Omental fat pad (tissue), 3 donors: ENCODE measurements at regions not wholly inside any gene's neighbourhood (a gene's known extent, or its start where the extent isn't known, plus 50 kb on each side); places are given as distances from the start of the nearest gene placed in this dataset.
"Not testable (repeated sequence)": the region's sequence is repeated elsewhere in the genome, so short reads cannot be mapped to it uniquely, and the experiment has no call there.

Experiments used
- ATAC-seq: fragments of 150-250 bp; one replicate; pipeline ENCODE4 v1.9.1; 2016; ENCODE audit warnings: mild to moderate bottlenecking, moderate library complexity; ENCODE audit not compliant: low FRiP score
- DNase-seq: peaks from one replicate; pipeline ENCODE4 v3.0.0-alpha.2; 2019; ENCODE audit warnings: low spot score
- CTCF ChIP-seq, 3 donors: fragments of 450-650 bp; IDR thresholded peaks; one replicate each; pipeline ENCODE4 v1.5.1; 2016 to 2017; ENCODE audit warnings: antibody characterized with exemption in 3 of 3, mild to moderate bottlenecking in 3 of 3, moderate library complexity in 2 of 3

GRCh38 chr15:91431041-91431715, 331.1 kb downstream of the SV2B start:
- DNase-seq: no peak
- ATAC-seq: no peak
- TF ChIP-seq CTCF (IDR thresholded peaks at IDR 0.05): no peak

GRCh38 chr15:91435113-91435512, 335.1 kb downstream of the SV2B start:
- no peak for DNase-seq
- ATAC-seq: no peak
- TF ChIP-seq CTCF (IDR thresholded peaks at IDR 0.05): no peak

- TF ChIP-seq CTCF (IDR thresholded peaks at IDR 0.05): no peak
- ATAC-seq (no peak), DNase-seq (no peak)
Observed at GRCh38 chr15:91444656-91445055, 344.6 kb downstream of the SV2B start.

GRCh38 chr15:91445695-91446228, 345.7 kb downstream of the SV2B start:
- ATAC-seq (no peak), DNase-seq (no peak)
- TF ChIP-seq CTCF (IDR thresholded peaks at IDR 0.05): no peak

GRCh38 chr15:91447991-91448644, 348.1 kb downstream of the SV2B start:
- DNase-seq (no peak), ATAC-seq (no peak)
- TF ChIP-seq CTCF (IDR thresholded peaks at IDR 0.05): no peak

GRCh38 chr15:91453376-91453775, 353.3 kb downstream of the SV2B start:
- not testable (repeated sequence) for DNase-seq, ATAC-seq

- no peak for TF ChIP-seq CTCF (IDR thresholded peaks at IDR 0.05)
- no peak for DNase-seq
- ATAC-seq: no peak
Observed at GRCh38 chr15:91456251-91456718, 356.2 kb downstream of the SV2B start.
